ENCODE measurements at regions not wholly inside any gene's neighbourhood (a gene's known extent, or its start where the extent isn't known, plus 50 kb on each side); places are given as distances from the start of the nearest gene placed in this dataset.
A peak's percentile ranks its signal among the peaks of the same experiment; 100 is the strongest.

DNA sequence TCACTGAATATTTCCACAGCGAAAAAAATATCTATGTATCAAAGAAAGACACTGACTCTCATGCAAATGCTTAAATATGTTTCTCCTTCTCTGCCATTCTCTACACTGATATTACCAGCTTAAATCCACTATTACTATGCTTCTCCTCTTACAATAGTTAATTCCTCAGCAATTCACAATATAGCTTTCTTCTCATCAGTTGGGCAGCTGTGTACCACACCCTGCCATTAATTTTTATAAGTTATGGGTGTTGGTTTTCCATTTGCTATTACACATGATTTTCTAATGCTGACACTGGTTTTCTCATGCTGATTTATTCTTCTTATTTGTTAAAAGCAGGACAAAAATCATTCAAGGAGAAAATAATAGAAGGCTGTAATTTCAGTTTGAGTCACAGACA is 251.8 kb downstream of the TBX15 start:
- Histone ChIP-seq H3K36me3 (ENCODE audit: control insufficient read depth in 2 of 3, insufficient read depth in 3 of 3, low read length in 3 of 3) (no peaks in the 10 kb centered on the region), H3K27ac (ENCODE audit: low read depth in 2 of 2, low read length in 2 of 2) (no peak overlapping the region), H3K9me3 (ENCODE audit: control insufficient read depth in 2 of 3, insufficient read depth in 1 of 3, low read length in 3 of 3) (no peaks in the 10 kb centered on the region), H3K9ac (ENCODE audit: low read length in 3 of 3) (no peak overlapping the region), H3K4me3 (ENCODE audit: low read length in 3 of 3) (no peak overlapping the region), H3K27me3 (ENCODE audit: control insufficient read depth, insufficient read depth, low read length) (no peaks in the 10 kb centered on the region), H3K4me1 (ENCODE audit: control insufficient read depth in 2 of 3, insufficient read depth in 2 of 3, low read depth in 1 of 3, low read length in 3 of 3) (no peaks in the 10 kb centered on the region)
- TF ChIP-seq, protein P1, sequence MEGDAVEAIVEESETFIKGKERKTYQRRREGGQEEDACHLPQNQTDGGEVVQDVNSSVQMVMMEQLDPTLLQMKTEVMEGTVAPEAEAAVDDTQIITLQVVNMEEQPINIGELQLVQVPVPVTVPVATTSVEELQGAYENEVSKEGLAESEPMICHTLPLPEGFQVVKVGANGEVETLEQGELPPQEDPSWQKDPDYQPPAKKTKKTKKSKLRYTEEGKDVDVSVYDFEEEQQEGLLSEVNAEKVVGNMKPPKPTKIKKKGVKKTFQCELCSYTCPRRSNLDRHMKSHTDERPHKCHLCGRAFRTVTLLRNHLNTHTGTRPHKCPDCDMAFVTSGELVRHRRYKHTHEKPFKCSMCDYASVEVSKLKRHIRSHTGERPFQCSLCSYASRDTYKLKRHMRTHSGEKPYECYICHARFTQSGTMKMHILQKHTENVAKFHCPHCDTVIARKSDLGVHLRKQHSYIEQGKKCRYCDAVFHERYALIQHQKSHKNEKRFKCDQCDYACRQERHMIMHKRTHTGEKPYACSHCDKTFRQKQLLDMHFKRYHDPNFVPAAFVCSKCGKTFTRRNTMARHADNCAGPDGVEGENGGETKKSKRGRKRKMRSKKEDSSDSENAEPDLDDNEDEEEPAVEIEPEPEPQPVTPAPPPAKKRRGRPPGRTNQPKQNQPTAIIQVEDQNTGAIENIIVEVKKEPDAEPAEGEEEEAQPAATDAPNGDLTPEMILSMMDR (IDR thresholded peaks at IDR 0.05; ENCODE audit: borderline replicate concordance, extremely low read depth, insufficient read depth), result no peak
- DNase-seq, result no peak
- intact Hi-C loops (cut with DNase I), result no loop called here
- FAIRE-seq, result no peak

DNA sequence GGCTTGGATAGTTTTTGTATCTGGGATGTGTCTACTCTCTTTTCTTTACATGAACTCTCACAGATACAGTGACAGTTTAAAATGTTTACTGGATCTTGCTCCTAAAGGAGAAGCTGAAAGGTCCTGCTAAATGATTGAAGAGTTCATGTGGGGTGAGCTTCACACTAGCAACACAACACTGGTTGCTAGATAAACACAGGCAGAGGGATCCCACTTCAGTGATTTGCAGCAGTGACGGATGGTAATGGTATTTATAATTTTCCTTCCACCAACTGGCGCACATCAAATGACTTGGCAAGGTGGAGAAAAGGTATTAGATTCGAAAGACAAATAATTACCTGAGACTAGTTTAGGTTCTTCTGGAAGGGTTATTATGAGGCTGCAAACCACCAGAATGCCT is 270.2 kb downstream of the TBX15 start:
- Histone ChIP-seq H3K4me1 (ENCODE audit: control insufficient read depth in 2 of 3, insufficient read depth in 2 of 3, low read depth in 1 of 3, low read length in 3 of 3) (no peaks in the 10 kb centered on the region), H3K27me3 (ENCODE audit: control insufficient read depth, insufficient read depth, low read length) (no peaks in the 10 kb centered on the region), H3K27ac (ENCODE audit: low read depth in 2 of 2, low read length in 2 of 2) (no peak overlapping the region), H3K9me3 (ENCODE audit: control insufficient read depth in 2 of 3, insufficient read depth in 1 of 3, low read length in 3 of 3) (no peaks in the 10 kb centered on the region), H3K9ac (ENCODE audit: low read length in 3 of 3) (no peak overlapping the region), H3K36me3 (ENCODE audit: control insufficient read depth in 2 of 3, insufficient read depth in 3 of 3, low read length in 3 of 3) (no peaks in the 10 kb centered on the region), H3K4me3 (ENCODE audit: low read length in 3 of 3) (no peak overlapping the region)
- TF ChIP-seq, protein P1 (IDR thresholded peaks at IDR 0.05; ENCODE audit: borderline replicate concordance, extremely low read depth, insufficient read depth), result no peak
- intact Hi-C loops (cut with DNase I), result no loop called here
- FAIRE-seq, result no peak
- DNase-seq, result peak in 4 of 5 donors; percentile 22 to 84 (median 65)

DNA sequence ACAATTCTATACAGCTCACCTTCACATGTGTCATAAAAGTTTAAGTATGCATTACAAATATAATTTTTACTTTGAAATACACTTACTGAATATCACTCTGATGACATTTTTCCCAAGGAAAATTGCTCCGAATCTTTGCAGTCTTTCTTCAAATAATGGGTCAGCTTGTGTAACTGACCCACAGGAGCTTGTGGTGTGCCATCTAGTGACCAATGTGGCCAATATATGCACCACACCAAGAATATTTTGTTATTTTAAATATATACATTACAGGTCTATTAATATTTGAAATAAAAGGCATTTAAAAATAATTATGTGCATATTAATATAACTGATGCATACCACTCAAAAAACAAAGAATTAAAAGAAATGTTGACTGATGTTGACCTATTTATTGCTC is 271.4 kb downstream of the TBX15 start:
- Histone ChIP-seq H3K9ac (ENCODE audit: low read length in 3 of 3) (no peak overlapping the region), H3K27ac (ENCODE audit: low read depth in 2 of 2, low read length in 2 of 2) (no peak overlapping the region), H3K9me3 (ENCODE audit: control insufficient read depth in 2 of 3, insufficient read depth in 1 of 3, low read length in 3 of 3) (no peaks in the 10 kb centered on the region), H3K27me3 (ENCODE audit: control insufficient read depth, insufficient read depth, low read length) (no peaks in the 10 kb centered on the region), H3K36me3 (ENCODE audit: control insufficient read depth in 2 of 3, insufficient read depth in 3 of 3, low read length in 3 of 3) (no peaks in the 10 kb centered on the region), H3K4me1 (ENCODE audit: control insufficient read depth in 2 of 3, insufficient read depth in 2 of 3, low read depth in 1 of 3, low read length in 3 of 3) (no peaks in the 10 kb centered on the region), H3K4me3 (ENCODE audit: low read length in 3 of 3) (no peak overlapping the region)
- intact Hi-C loops (cut with DNase I), result no loop called here
- no peak for DNase-seq
- FAIRE-seq, result no peak
- TF ChIP-seq, protein P1 (IDR thresholded peaks at IDR 0.05; ENCODE audit: borderline replicate concordance, extremely low read depth, insufficient read depth), result no peak

DNA sequence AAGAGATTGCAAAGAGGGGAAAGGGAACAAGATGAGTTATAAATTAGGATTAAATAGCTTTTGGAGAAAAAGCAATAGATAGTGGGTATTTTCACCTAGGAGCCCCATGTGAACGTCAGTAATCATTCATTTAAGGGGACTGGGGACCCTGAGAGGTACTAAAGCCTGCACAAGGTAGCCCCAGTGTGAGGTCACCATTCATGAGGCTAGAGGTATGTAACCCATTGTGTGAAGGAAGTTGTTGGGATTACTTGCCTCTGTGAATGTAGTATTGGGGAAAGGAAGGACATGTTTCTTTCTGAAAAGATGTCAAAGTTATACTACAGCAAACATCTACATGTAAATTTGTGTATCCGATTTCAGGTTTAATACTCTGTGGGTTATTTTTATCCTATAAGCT is 276.8 kb downstream of the TBX15 start:
- Histone ChIP-seq H3K27me3 (ENCODE audit: control insufficient read depth, insufficient read depth, low read length) (no peaks in the 10 kb centered on the region), H3K9me3 (ENCODE audit: control insufficient read depth in 2 of 3, insufficient read depth in 1 of 3, low read length in 3 of 3) (no peaks in the 10 kb centered on the region), H3K9ac (ENCODE audit: low read length in 3 of 3) (no peak overlapping the region), H3K4me3 (ENCODE audit: low read length in 3 of 3) (no peak overlapping the region), H3K36me3 (ENCODE audit: control insufficient read depth in 2 of 3, insufficient read depth in 3 of 3, low read length in 3 of 3) (no peaks in the 10 kb centered on the region), H3K27ac (ENCODE audit: low read depth in 2 of 2, low read length in 2 of 2) (no peak overlapping the region), H3K4me1 (ENCODE audit: control insufficient read depth in 2 of 3, insufficient read depth in 2 of 3, low read depth in 1 of 3, low read length in 3 of 3) (no peaks in the 10 kb centered on the region)
- no peak for DNase-seq
- no peak for FAIRE-seq
- TF ChIP-seq, protein P1 (IDR thresholded peaks at IDR 0.05; ENCODE audit: borderline replicate concordance, extremely low read depth, insufficient read depth), result no peak
- intact Hi-C loops (cut with DNase I), result no loop called here

All from kidney (tissue), 13 donors.